Transverse colon (tissue), 4 donors: ENCODE measurements at regions not wholly inside any gene's neighbourhood (a gene's known extent, or its start where the extent isn't known, plus 50 kb on each side); places are given as distances from the start of the nearest gene placed in this dataset.
"Not testable (repeated sequence)": the region's sequence is repeated elsewhere in the genome, so short reads cannot be mapped to it uniquely, and the experiment has no call there.

Experiments used
- CTCF ChIP-seq, 5 experiments: fragments of 200-600 bp in 3 of 5; fragments of 450-650 bp in 2 of 5; sonication (generic) in 3 of 5; IDR thresholded peaks; 1 replicate in 2 of 5; 2 replicates in 3 of 5; pipeline ENCODE4 v1.5.1; 2016 to 2017; ENCODE audit warnings: antibody characterized with exemption in 5 of 5, inconsistent platforms in 3 of 5, mild to moderate bottlenecking in 2 of 5, moderate library complexity in 1 of 5
- POLR2AphosphoS5 ChIP-seq, 3 donors: sonication (generic); formaldehyde crosslinking; IDR thresholded peaks; one replicate each; pipeline ENCODE4 v1.6.1; 2016; ENCODE audit warnings: antibody characterized with exemption in 3 of 3

DNA sequence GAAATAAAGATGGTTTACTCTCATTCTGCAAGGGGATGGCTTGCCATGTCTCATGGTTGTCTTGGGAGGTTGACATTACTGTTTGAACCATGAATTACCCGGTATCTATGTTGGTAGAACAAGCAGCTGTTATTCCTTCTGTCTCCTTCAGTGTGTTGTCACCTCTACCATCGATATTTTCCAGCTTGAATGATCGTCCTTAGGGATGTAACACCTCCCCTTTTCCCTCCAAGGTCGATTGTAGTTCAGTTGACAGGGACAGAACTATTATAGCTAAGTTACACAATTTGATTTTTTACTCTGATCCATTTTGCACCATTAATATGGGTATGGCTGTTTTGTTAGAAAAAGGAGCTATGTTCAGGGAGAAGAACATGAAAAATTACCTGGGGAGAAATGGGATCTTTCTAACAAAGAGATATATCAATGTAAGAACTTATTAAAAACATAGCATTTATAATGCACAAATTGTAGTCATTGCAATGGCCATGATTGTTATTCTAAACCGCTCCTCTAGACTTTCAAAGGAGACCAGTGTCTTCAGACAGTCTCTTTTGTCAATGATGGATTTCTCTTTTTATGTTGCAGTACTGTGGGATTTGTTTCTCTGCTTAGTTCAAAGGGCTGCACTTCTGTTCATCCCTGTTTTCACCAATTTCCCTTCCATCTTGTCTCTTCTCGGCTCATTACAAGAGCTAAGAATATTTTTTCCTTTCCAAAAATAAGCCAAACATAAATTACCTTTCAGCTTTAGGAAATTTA, 681.6 kb downstream of the PRIM2 start:
- TF ChIP-seq CTCF, POLR2AphosphoS5 (IDR thresholded peaks at IDR 0.05): not testable (repeated sequence)
